Esophagus muscularis mucosa (tissue), 4 donors: ENCODE measurements at regions not wholly inside any gene's neighbourhood (a gene's known extent, or its start where the extent isn't known, plus 50 kb on each side); places are given as distances from the start of the nearest gene placed in this dataset.
"Not testable (repeated sequence)": the region's sequence is repeated elsewhere in the genome, so short reads cannot be mapped to it uniquely, and the experiment has no call there.

ENCODE experiments used
- DNase-seq: peaks from one replicate; pipeline ENCODE4 v3.0.0-alpha.2; 2017; ENCODE audit errors: extremely low spot score
- H3K27ac ChIP-seq, 4 donors: fragments of 200-600 bp; sonication (generic); replicated peaks in 1 of 4; 1 replicate in 3 of 4; 2 replicates in 1 of 4; pipeline ENCODE4 v1.5.1; 2016 to 2019; ENCODE audit warnings: mild to moderate bottlenecking in 1 of 4
- H3K27me3 ChIP-seq, 4 donors: fragments of 200-600 bp; sonication (generic); one replicate each; pipeline versions ENCODE4 v1.5.1 to v1.6.0; 2016 to 2019
- H3K36me3 ChIP-seq, 4 donors: fragments of 200-600 bp; sonication (generic); one replicate each; pipeline ENCODE4 v1.5.1; 2016 to 2019
- H3K4me1 ChIP-seq, 4 donors: fragments of 200-600 bp; sonication (generic); one replicate each; pipeline ENCODE4 v1.5.1; 2016 to 2019
- H3K4me3 ChIP-seq, 4 donors: fragments of 200-600 bp; sonication (generic); 1 replicate in 2 of 4; 2 replicates in 2 of 4; pipeline ENCODE4 v1.5.1; 2016 to 2019; ENCODE audit warnings: mild to moderate bottlenecking in 4 of 4, moderate library complexity in 1 of 4
- H3K9me3 ChIP-seq, 4 donors: fragments of 200-600 bp; sonication (generic); 1 replicate in 3 of 4; 2 replicates in 1 of 4; pipeline ENCODE4 v1.5.1; 2016 to 2019
- POLR2AphosphoS5 ChIP-seq, 2 donors: sonication (generic); formaldehyde crosslinking; IDR thresholded peaks; one replicate each; pipeline ENCODE4 v1.6.1; 2017; ENCODE audit warnings: antibody characterized with exemption in 2 of 2
- WGBS: methylation state at CpG from one replicate; pipeline ENCODE4 v1.1.5; 2018; 5-methylcytosine and 5-hydroxymethylcytosine counted together
- intact Hi-C: fragments of 100-400 bp; cut with DNase I; formaldehyde crosslinking; loops from one replicate; pipeline ENCODE4 v1.15.1; 2023

DNA sequence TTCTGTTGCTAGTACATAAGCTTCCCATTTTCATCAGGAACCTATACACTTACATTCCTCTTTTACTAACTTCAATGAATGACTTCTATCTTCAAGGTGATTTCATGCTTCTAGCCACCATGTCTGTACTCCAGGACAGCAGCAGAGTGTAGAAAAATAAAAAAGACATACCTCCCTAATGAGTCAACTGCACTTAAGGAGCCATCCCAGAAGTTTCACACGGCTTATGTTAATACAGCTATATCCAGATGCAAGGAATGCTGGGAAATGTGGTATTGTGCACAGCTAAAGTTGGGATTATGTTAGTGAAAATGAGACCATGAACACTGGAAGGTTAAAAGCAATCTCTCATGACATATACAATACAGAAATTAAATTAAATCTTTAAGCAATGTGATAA, 174.4 kb upstream of the C1QTNF3 start:
- H3K27ac ChIP-seq, H3K27me3 ChIP-seq, H3K9me3 ChIP-seq, DNase-seq, H3K4me3 ChIP-seq, H3K4me1 ChIP-seq, H3K36me3 ChIP-seq, intact Hi-C loops: not testable (repeated sequence)
- WGBS, result 94% methylated on average over 1 of the region's 1 CpG

DNA sequence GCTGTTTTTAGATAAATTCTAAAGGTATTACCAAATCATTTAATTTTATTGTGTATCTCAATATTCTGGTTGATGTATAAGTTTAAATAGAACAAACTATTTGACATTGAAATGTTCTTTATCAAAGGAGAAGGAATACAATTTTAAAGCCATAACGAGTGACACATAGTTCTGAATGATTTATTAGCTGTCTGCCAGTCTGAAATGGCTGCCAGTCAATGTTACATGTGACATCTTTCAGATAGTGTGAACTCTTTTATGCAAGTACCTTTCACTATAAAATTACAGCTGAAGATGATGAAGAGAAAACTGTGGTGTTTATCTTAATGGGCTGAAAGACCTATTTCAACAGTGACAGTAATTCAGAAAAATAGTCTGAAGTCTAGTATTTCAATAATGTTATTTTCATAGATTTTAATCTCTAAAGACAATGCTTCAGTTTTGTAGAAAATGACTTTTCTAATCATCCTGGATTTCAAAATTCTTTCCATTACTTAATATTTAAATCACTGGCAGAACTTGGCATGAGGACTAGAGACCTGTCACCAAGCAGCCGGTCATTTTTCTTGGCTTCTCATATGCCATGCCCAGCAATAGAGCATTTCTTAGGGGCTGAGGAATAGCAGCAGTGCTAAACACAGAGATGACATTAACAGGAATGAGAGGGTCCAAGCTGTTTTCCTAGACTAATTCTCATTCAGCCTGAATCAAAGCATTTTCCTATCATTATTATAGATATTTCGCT, 178.5 kb upstream of the C1QTNF3 start:
- H3K27me3 ChIP-seq, H3K9me3 ChIP-seq, intact Hi-C loops, H3K4me1 ChIP-seq, H3K36me3 ChIP-seq, H3K4me3 ChIP-seq, H3K27ac ChIP-seq, DNase-seq: not testable (repeated sequence)
- 51% methylated on average over 3 of the region's 3 CpGs for WGBS

DNA sequence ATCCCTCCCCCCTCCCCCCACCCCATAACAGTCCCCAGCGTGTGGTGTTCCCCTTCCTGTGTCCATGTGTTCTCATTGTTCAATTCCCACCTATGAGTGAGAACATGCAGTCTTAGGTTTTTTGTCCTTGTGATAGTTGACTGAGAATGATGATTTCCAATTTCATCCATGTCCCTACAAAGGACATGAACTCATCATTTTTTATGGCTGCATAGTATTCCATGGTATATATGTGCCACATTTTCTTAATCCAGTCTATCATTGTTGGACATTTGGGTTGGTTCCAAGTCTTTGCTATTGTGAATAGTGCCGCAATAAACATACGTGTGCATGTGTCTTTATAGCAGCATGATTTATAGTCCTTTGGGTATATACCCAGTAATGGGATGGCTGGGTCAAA, 180.1 kb upstream of the C1QTNF3 start:
- H3K27me3 ChIP-seq, intact Hi-C loops, H3K9me3 ChIP-seq, H3K36me3 ChIP-seq, H3K27ac ChIP-seq, H3K4me3 ChIP-seq, DNase-seq, H3K4me1 ChIP-seq: not testable (repeated sequence)
- 86% methylated on average over 1 of the region's 3 CpGs for WGBS

DNA sequence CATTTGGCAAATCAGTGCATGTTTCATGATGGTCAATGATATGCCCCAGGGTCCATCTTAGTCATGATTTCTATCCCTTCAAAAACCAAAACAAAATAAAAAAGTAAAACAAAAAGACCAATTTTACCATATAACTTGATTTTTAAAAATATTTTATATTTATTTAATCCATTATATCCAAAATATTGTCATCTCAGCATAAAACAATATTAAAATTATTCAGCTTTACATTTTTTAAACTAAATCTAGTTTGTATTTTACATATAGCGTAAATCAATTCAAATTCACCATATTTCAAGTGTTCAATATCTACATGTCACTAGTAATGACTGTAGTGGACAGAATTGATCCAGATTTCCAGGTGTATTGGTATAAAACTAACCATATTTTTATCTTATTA, 187.4 kb upstream of the C1QTNF3 start:
- H3K4me1 ChIP-seq, H3K27ac ChIP-seq, H3K9me3 ChIP-seq, H3K36me3 ChIP-seq, DNase-seq, H3K4me3 ChIP-seq, intact Hi-C loops, H3K27me3 ChIP-seq: not testable (repeated sequence)
- WGBS, result 100% methylated on average over 1 of the region's 1 CpG

DNA sequence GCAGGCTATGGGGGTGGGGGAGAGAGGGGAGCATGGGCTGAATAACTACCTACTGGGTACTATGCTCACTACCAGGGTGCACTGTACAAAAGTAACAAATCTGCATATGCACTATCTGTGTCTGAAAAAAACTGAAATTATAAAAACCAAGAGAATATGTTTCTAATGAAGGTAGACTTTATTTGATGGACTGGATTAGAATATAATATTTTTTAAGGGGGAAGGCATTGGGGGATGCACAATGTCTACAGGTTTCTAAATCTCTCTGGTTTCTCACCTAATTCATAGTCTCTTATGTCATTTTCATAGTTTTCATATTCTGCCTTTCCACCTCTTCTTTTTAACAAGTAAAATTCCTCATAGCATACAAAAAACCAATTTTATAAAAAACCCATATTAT, 200.8 kb upstream of the C1QTNF3 start:
- H3K4me1 ChIP-seq, H3K27me3 ChIP-seq, DNase-seq, H3K9me3 ChIP-seq, H3K36me3 ChIP-seq, intact Hi-C loops: not testable (repeated sequence)
- peak overlapping the region; percentile 58 to 76 (median 66) for H3K4me3 ChIP-seq
- H3K27ac ChIP-seq, result peak overlapping the region in 3 of 4 donors; percentile 88 to 90 (median 89)

DNA sequence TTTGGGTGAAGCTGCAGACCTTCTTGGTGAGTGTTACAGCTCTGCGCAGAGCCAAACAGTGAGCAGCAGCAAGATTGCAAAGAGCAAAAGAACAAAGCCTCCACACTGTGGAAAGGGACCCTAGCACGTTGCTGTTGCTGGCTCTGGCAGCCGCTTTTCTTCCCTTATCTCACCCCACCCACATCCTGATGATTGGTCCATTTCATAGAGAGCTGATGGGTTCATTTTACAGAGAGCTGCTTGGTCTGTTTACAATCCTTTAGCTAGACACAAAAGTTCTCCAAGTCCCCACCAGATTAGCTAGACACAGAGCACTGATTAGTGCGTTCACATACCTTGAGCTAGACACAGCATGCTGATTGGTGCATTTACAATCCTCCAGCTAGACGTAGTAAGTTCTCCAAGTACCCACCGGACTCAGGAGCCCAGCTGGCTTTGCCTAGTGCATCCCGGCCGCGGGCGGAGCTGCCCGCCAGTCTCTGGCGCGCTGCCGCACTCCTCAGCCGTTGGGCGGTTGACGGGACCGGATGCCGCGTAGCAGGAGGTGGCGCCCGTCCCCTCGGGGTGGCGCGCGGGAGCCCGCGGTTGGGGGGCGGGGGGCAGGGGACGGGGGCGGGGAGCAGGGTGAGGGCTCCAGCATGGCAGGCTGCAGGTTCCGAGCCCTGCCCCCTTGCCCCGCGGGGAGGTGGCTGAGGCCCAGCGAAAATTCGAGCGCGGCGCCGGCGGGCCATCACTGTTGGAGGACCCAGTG, 201.4 kb upstream of the C1QTNF3 start:
- TF ChIP-seq POLR2AphosphoS5 (IDR thresholded peaks at IDR 0.05), result peak in 1 of 2 donors; percentile 32
- Histone ChIP-seq H3K27ac (peak overlapping the region; percentile 88 to 92 (median 90)), H3K4me3 (peak overlapping the region; percentile 58 to 76 (median 66))
- H3K36me3 ChIP-seq, H3K27me3 ChIP-seq, H3K4me1 ChIP-seq, DNase-seq, intact Hi-C loops, H3K9me3 ChIP-seq: not testable (repeated sequence)
- WGBS, result 0% methylated on average over 3 of the region's 41 CpGs

DNA sequence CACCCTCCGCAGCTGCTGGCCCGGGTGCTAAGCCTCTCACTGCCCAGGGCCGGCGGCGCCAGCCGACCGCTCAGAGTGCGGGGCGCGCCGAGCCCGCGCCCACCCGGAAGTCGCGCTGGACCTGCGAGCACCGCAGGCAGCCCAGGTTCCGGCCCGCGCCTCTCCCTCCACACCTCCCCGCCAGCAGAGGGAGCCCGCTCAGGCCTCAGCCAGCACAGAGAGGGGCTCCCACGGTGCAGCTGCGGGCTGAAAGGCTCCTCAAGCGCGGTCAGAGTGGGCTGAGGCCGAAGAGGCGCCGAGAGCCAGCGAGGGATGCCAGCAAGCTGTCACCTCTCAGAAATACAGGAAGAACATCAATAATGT, 202.0 kb upstream of the C1QTNF3 start:
- H3K9me3 ChIP-seq, H3K4me1 ChIP-seq, intact Hi-C loops, H3K27me3 ChIP-seq, H3K36me3 ChIP-seq, DNase-seq: not testable (repeated sequence)
- no CpG with 5 or more reads among the region's 31 CpGs for WGBS
- Histone ChIP-seq H3K4me3 (peak overlapping the region; percentile 58 to 76 (median 66)), H3K27ac (peak overlapping the region; percentile 88 to 92 (median 90))

DNA sequence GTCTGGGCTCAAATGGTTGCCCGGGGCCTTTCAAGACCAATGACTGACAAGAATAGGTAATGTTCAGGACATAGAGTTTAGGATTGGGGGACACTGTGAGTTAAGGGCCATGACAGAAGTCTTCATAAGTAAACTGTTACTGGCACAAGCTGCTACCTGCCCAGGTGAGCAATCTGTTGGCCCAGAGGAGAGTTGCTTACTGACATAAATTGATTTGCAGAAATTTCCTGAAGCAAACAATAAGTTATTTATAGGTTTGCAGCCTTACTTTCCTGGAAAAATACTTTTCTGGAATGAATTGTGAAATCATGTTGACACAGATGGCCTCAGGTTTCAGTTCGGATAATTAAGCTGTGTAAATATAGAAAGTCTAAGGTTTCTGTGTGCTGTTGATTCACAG, 202.8 kb upstream of the C1QTNF3 start:
- H3K27ac ChIP-seq, result peak overlapping the region in 2 of 4 donors; percentile 44 to 50
- H3K9me3 ChIP-seq, DNase-seq, H3K36me3 ChIP-seq, H3K27me3 ChIP-seq, H3K4me1 ChIP-seq, intact Hi-C loops: not testable (repeated sequence)
- WGBS, result 50% methylated on average over 1 of the region's 2 CpGs
- H3K4me3 ChIP-seq, result peak overlapping the region in 1 of 4 donors; percentile 18

DNA sequence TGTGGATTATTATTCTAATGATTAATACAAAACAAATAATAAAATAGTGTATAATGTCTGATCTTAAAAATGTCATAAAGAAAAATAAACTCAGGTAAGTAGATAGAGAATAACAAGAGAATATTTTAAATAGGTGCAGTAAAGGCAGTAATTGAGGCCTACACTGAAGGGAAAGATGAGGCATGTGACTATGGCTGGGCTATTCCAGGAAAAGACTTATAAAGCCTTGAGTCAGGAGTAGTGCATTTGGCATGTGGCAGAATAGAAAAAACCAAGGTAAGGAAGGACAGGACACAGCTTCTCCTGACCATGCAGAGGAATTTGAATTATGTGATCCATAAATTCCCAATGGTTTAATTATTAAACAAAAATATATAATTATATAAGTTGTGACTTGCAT, 215.6 kb upstream of the C1QTNF3 start:
- H3K9me3 ChIP-seq, H3K4me3 ChIP-seq, H3K27me3 ChIP-seq, H3K36me3 ChIP-seq, H3K27ac ChIP-seq, H3K4me1 ChIP-seq, intact Hi-C loops, DNase-seq: not testable (repeated sequence)

DNA sequence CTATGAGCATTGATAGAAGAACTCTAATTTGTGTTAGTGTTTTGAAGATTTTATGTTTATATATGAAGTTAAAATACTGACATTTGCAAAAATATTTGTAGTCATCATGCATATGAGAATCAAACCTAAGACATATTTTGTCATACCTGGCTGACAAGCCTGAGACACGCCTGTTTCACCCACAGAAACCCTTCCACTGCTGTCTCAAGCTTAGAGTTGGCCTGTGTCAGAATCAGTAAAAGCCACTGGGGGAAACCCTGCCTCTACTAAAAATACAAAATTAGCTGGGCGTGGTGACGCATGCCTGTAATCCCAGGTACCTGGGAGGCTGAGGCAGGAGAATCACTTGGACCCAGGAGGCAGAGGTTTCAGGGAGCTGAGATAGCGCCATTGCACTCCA, 218.0 kb upstream of the C1QTNF3 start:
- intact Hi-C loops, H3K27me3 ChIP-seq, H3K9me3 ChIP-seq, H3K27ac ChIP-seq, H3K36me3 ChIP-seq, DNase-seq, H3K4me1 ChIP-seq, H3K4me3 ChIP-seq: not testable (repeated sequence)
- WGBS, result 69% methylated on average over 4 of the region's 4 CpGs

DNA sequence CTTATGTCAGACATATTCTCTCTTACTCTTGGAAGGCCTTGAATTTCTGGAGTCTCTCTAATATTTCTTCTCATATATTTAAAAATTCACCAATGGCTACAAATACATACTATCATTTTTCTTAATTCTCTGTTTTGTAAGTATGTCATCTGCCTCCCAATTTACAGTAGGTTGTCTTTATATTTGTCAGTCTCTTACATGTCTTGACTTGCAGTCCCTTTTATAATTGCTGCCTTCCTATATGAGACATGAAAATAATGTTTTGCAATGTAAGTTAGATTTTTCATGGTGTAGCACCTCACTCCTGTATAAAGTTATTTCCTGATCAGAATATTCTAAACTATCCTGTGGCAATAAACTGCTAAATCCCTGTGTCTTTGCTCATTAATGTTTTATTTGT, 223.1 kb upstream of the C1QTNF3 start:
- H3K9me3 ChIP-seq, H3K27ac ChIP-seq, H3K36me3 ChIP-seq, intact Hi-C loops, DNase-seq, H3K4me3 ChIP-seq, H3K4me1 ChIP-seq, H3K27me3 ChIP-seq: not testable (repeated sequence)

DNA sequence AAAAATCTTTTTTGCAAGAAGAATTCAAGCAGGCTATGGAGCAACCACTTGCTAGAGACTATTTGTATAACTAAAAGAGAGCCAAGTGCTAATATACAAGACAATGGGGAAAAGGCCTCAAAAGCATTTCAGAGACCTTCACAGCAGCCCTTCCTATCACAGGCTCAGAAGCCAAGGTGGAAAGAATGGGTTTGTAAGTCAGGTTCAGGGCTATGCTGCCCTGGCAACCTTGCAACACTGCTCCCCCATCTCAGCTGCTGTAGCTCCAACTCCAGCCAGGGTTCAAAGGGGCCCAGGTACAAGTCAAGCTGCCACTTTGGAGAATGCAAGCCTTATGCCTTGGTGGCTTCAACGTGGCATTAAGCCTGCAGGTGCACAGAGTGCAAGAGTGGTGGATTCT, 253.7 kb upstream of the C1QTNF3 start:
- intact Hi-C loops, H3K4me1 ChIP-seq, H3K4me3 ChIP-seq, H3K27me3 ChIP-seq, H3K27ac ChIP-seq, H3K36me3 ChIP-seq, H3K9me3 ChIP-seq, DNase-seq: not testable (repeated sequence)
- 44% methylated on average over 1 of the region's 1 CpG for whole genome bisulfite sequencing

DNA sequence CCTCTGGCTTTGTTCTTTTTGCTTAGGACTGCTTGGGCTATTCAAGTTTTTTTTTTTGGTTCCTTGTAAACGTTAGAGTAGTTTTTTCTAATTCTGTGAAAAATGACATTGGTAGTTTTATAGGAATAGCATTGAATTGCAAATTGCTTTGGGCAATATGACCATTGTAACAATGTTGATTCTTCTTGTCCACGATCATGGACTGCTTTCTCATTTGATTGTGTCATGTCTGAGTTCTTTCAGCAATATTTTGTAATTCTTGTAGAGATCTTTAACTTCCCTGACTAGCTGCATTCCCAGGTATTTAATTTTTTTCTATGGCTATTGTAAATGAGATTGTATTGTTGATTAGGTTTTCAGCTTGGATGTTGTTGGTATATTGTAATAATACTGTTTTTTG, 286.2 kb upstream of the C1QTNF3 start:
- H3K4me3 ChIP-seq, DNase-seq, H3K36me3 ChIP-seq, H3K27me3 ChIP-seq, intact Hi-C loops, H3K27ac ChIP-seq, H3K9me3 ChIP-seq, H3K4me1 ChIP-seq: not testable (repeated sequence)
- WGBS, result 65% methylated on average over 2 of the region's 2 CpGs
